HCT116 (cell line): ENCODE measurements at regions not wholly inside any gene's neighbourhood (a gene's known extent, or its start where the extent isn't known, plus 50 kb on each side); places are given as distances from the start of the nearest gene placed in this dataset.

Experiments used
- ATAC-seq: fragments of 200-7000 bp; cut with Tn5 transposase; 2 replicates; pipeline ENCODE4 v1.9.1; 2020; ENCODE audit warnings: mild to moderate bottlenecking, moderate library complexity
- BruUV-seq: library from RNA; stranded (reverse); fragments of 400-500 nt; replicated peaks from 2 replicates; lab custom pipeline; 2021; lab: Mats Ljungman, UMichigan
- CTCF ChIA-PET: fragments of 300-600 bp; sonication (Branson Sonifier 250); formaldehyde crosslinking; loops from one replicate; lab custom pipeline; 2021; ENCODE audit warnings: antibody characterized with exemption; lab: Charles Lee
- POLR2A ChIA-PET: fragments of 300-600, 350-600 bp; sonication (Branson Sonifier 250); formaldehyde crosslinking; loops from one replicate; lab custom pipeline; 2021; ENCODE audit warnings: antibody characterized with exemption; lab: Charles Lee
- RAD21 ChIA-PET, 2 experiments: fragments of 300-600 bp; sonication (Branson Sonifier 250); formaldehyde crosslinking; loops; one replicate each; lab custom pipeline; 2023; ENCODE audit warnings: low total read pairs in 2 of 2; ENCODE audit not compliant: uncharacterized antibody in 2 of 2, unreplicated experiment in 2 of 2, low non-redundant PET in 1 of 2; lab: Charles Lee
- DNase-seq: peaks from one replicate; pipeline ENCODE4 v3.0.0-alpha.2; 2010; ENCODE audit warnings: low read depth, low spot score
- H2AFZ ChIP-seq: fragments of 200-600 bp; shearing (Covaris generic), sonication (generic); 2 replicates; pipeline ENCODE4 v1.6.1; 2017; ENCODE audit warnings: low read depth, mixed run types, mixed read lengths, antibody characterized with exemption, low read length; ENCODE audit not compliant: poor library complexity, severe bottlenecking
- H3K27ac ChIP-seq: 2 replicates; pipeline ENCODE4 v1.5.1; 2012; ENCODE audit warnings: low read depth, low read length
- H3K27me3 ChIP-seq: fragments of 200-600 bp; sonication (generic); 2 replicates; pipeline ENCODE4 v1.6.1; 2016; ENCODE audit warnings: mixed run types, low read length, mixed read lengths; ENCODE audit not compliant: insufficient read depth
- H3K36me3 ChIP-seq, 2 experiments: fragments of 200-500 bp in 1 of 2; fragments of 200-600 bp in 1 of 2; sonication (Bioruptor generic) in 1 of 2; sonication (generic) in 1 of 2; 2 replicates each; pipeline versions ENCODE4 v1.5.1 to v1.6.1; 2014 to 2016; ENCODE audit warnings: low read length in 2 of 2, inconsistent platforms in 1 of 2, mixed read lengths in 1 of 2, mixed run types in 1 of 2; ENCODE audit not compliant: insufficient read depth in 2 of 2, control insufficient read depth in 1 of 2
- H3K4me1 ChIP-seq, 2 experiments: fragments of 200-600 bp in 1 of 2; sonication (generic) in 1 of 2; 2 replicates each; pipeline versions ENCODE4 v1.5.1 to v1.6.1; 2012 to 2017; ENCODE audit warnings: low read length in 2 of 2, inconsistent platforms in 1 of 2, mild to moderate bottlenecking in 1 of 2, mixed read lengths in 1 of 2, mixed run types in 1 of 2, moderate library complexity in 1 of 2; ENCODE audit not compliant: insufficient read depth in 2 of 2, control insufficient read depth in 1 of 2
- H3K4me2 ChIP-seq: fragments of 200-600 bp; sonication (generic); 2 replicates; pipeline ENCODE4 v1.6.1; 2017; ENCODE audit warnings: mixed run types, low read length, mixed read lengths
- H3K4me3 ChIP-seq, 2 experiments: fragments of 200-600 bp in 1 of 2; sonication (generic) in 1 of 2; replicated peaks in 1 of 2; 2 replicates each; pipeline ENCODE4 v1.5.1; 2011 to 2016; ENCODE audit warnings: low read length in 2 of 2, control low read depth in 1 of 2, low read depth in 1 of 2, mild to moderate bottlenecking in 1 of 2, mixed read lengths in 1 of 2, mixed run types in 1 of 2
- H3K79me2 ChIP-seq: fragments of 200-600 bp; sonication (generic); 2 replicates; pipeline ENCODE4 v1.6.1; 2017; ENCODE audit warnings: mild to moderate bottlenecking, mixed run types, low read length, moderate library complexity, mixed read lengths; ENCODE audit not compliant: insufficient read depth
- H3K9ac ChIP-seq: fragments of 200-600 bp; sonication (generic); 2 replicates; pipeline ENCODE4 v1.6.1; 2016; ENCODE audit warnings: low read length, mixed read lengths
- H3K9me2 ChIP-seq: fragments of 200-600 bp; sonication (generic), shearing (Covaris generic); 2 replicates; pipeline ENCODE4 v1.6.1; 2017; ENCODE audit warnings: mixed run types, mild to moderate bottlenecking, moderate library complexity; ENCODE audit not compliant: insufficient read depth
- H3K9me3 ChIP-seq, 2 experiments: fragments of 200-500 bp in 1 of 2; fragments of 200-600 bp in 1 of 2; sonication (Bioruptor generic) in 1 of 2; sonication (generic) in 1 of 2; 2 replicates each; pipeline ENCODE4 v1.6.1; 2014 to 2017; ENCODE audit warnings: low read length in 2 of 2, mixed read lengths in 2 of 2, inconsistent platforms in 1 of 2, low read depth in 1 of 2, mild to moderate bottlenecking in 1 of 2, mixed run types in 1 of 2, moderate library complexity in 1 of 2; ENCODE audit not compliant: control insufficient read depth in 1 of 2, insufficient read depth in 1 of 2
- H4K20me1 ChIP-seq: fragments of 200-600 bp; sonication (generic), shearing (Covaris generic); 2 replicates; pipeline ENCODE4 v1.6.1; 2017; ENCODE audit warnings: mixed run types, mild to moderate bottlenecking, moderate library complexity; ENCODE audit not compliant: insufficient read depth
- CEBPB ChIP-seq: IDR thresholded peaks from 2 replicates; pipeline ENCODE4 v1.6.1; 2012; ENCODE audit warnings: low read depth
- CTCF ChIP-seq, 3 experiments: fragments of 200-600 bp in 1 of 3; sonication (generic) in 1 of 3; IDR thresholded peaks in 2 of 3; conservative IDR thresholded peaks in 1 of 3; 2 replicates each; pipeline ENCODE4 v1.5.1; 2012 to 2017; ENCODE audit warnings: low read depth in 2 of 3, low read length in 2 of 3, antibody characterized with exemption in 1 of 3, borderline replicate concordance in 1 of 3, control low read depth in 1 of 3, mild to moderate bottlenecking in 1 of 3, mixed read lengths in 1 of 3, mixed run types in 1 of 3, moderate library complexity in 1 of 3; ENCODE audit not compliant: insufficient read depth in 1 of 3
- POLR2AphosphoS5 ChIP-seq: IDR thresholded peaks from 2 replicates; pipeline ENCODE4 v1.6.1; 2011; ENCODE audit warnings: mild to moderate bottlenecking, low read depth, low read length, moderate library complexity
- RAD21 ChIP-seq: IDR thresholded peaks from 2 replicates; pipeline ENCODE4 v1.6.1; 2012; ENCODE audit warnings: low read depth, mild to moderate bottlenecking
- REST ChIP-seq: IDR thresholded peaks from 2 replicates; pipeline ENCODE4 v1.6.1; 2012; ENCODE audit warnings: low read depth
- SIN3A ChIP-seq: IDR thresholded peaks from 2 replicates; pipeline ENCODE4 v1.6.1; 2012; ENCODE audit warnings: low read depth
- SRF ChIP-seq: IDR thresholded peaks from 2 replicates; pipeline ENCODE4 v1.6.1; 2012; ENCODE audit warnings: low read depth
- YY1 ChIP-seq: IDR thresholded peaks from 2 replicates; pipeline ENCODE4 v1.6.1; 2011; ENCODE audit warnings: low read length, low read depth, moderate library complexity, mild to moderate bottlenecking; ENCODE audit not compliant: insufficient replicate concordance; ENCODE audit errors: extremely low read depth
- intact Hi-C: fragments of 100-400 bp; cut with micrococcal nuclease; formaldehyde crosslinking; loops from 2 replicates; pipeline ENCODE4 v1.10.0; 2022

- H3K27ac ChIP-seq, result no peak overlapping the region
- no peaks in the 10 kb centered on the region for H3K79me2 ChIP-seq
- no peak overlapping the region for H3K9ac ChIP-seq
- H3K9me3 ChIP-seq, result no peaks in the 10 kb centered on the region
- RAD21 ChIA-PET, result interaction anchor here in 1 of 2 experiments (1.3 kb wide), 1 partner anchor 673 kb away, joined by 5 read pairs; no protein-coding TSS in a partner anchor
- POLR2A ChIA-PET, result no interaction called here
- TF ChIP-seq YY1 (peak; percentile 44), CEBPB (peak; percentile 11; the same call in 1 of the 2 replicates), SRF (no peak), REST (no peak), POLR2AphosphoS5 (no peak), CTCF (IDR thresholded peaks at IDR 0.05 in 2 of 3, conservative IDR thresholded peaks at IDR 0.05 in 1 of 3; ENCODE audit: borderline replicate concordance in 1 of 3, insufficient read depth in 1 of 3, low read depth in 2 of 3, low read length in 2 of 3) (peak; percentile 73 to 99 (median 94)), SIN3A (no peak), RAD21 (peak; percentile 78)
- H3K4me1 ChIP-seq, result no peaks in the 10 kb centered on the region; a peak in 1 of 4 replicates
- no TSS peak for BruUV-seq
- ATAC-seq, result peak; percentile 90
- intact Hi-C loops, result loop anchor here (1.0 kb wide), 4 partner anchors 126 to 1716 kb away; no protein-coding TSS in a partner anchor
- H2AFZ ChIP-seq, result peak overlapping the region; percentile 98
- no peak overlapping the region for H3K4me3 ChIP-seq
- H3K36me3 ChIP-seq, result no peaks in the 10 kb centered on the region
- CTCF ChIA-PET, result interaction anchor here (0.6 to 4.6 kb wide), 17 partner anchors 9 to 703 kb away, joined by 3 to 53 read pairs (median 4); no protein-coding TSS in a partner anchor
- peak overlapping the region; percentile 62 for H3K4me2 ChIP-seq
- H4K20me1 ChIP-seq, result no peaks in the 10 kb centered on the region
- H3K9me2 ChIP-seq, result no peaks in the 10 kb centered on the region
- peak; percentile 72 for DNase-seq
- peaks cover 18% of the 10 kb centered on the region; the same call in 1 of the 2 replicates for H3K27me3 ChIP-seq
Measured at GRCh38 chr11:128157423-128158298, 429.7 kb downstream of the ETS1 start.
